NCI-H524 treated with DMSO at 0.1 percent for 48 hours (cell line): ENCODE measurements at regions not wholly inside any gene's neighbourhood (a gene's known extent, or its start where the extent isn't known, plus 50 kb on each side); places are given as distances from the start of the nearest gene placed in this dataset.
"Not testable (repeated sequence)": the region's sequence is repeated elsewhere in the genome, so short reads cannot be mapped to it uniquely, and the experiment has no call there.

Experiments
- DNase-seq: peaks from one replicate; lab custom pipeline; 2025; lab: John Stamatoyannopoulos, UW

GRCh38 chr12:86590296-86590695 lies 334.1 kb upstream of the MGAT4C start:
- no peak for DNase-seq

GRCh38 chr12:86574143-86574542 lies 318.0 kb upstream of the MGAT4C start:
- no peak for DNase-seq

DNA sequence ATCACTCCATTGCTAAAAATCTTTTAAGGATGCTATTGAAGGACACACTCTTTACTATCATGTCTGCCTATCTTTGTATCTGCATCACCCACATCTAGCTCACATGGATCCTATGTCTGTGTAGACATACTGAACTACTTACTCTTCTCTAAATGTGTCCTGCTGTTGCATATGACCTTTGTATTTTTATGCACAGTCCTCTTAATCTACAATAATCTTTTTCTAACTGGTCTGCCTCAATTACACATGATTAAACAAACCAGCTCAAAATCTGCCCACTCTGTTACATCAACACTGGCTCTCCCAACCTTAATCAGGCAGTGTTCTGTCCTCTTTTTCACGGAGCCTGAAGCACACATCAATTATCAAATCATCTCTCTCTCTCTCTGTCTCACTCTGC lies 316.3 kb upstream of the MGAT4C start:
- no peak for DNase-seq

DNA sequence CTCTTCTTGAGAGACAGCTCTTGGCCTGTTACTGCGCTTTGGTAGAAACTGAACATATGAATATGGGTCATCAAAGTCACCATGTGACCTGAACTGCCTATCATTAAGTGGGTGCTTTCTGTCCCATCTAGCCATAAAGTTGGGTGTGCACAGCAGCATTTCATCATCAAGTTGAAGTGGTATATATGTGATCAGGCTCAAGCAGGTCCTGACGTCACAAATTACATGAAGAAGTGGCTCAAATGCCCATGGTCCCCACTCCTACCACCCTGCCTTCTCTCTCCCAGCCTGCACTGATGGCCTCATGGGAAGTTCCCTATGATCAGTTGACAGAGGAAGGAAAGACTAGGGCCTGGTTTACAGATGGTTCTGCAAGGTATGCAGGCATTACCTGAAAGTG lies 308.8 kb upstream of the MGAT4C start:
- no peak for DNase-seq

GRCh38 chr12:86555491-86555890 lies 299.3 kb upstream of the MGAT4C start:
- DNase-seq = not testable (repeated sequence)

- DNase-seq = no peak
These were observed 295.0 kb upstream of the MGAT4C start for GRCh38 chr12:86551146-86551571.

- DNase-seq = no peak
These were observed 294.3 kb upstream of the MGAT4C start for GRCh38 chr12:86550218-86551145.

DNA sequence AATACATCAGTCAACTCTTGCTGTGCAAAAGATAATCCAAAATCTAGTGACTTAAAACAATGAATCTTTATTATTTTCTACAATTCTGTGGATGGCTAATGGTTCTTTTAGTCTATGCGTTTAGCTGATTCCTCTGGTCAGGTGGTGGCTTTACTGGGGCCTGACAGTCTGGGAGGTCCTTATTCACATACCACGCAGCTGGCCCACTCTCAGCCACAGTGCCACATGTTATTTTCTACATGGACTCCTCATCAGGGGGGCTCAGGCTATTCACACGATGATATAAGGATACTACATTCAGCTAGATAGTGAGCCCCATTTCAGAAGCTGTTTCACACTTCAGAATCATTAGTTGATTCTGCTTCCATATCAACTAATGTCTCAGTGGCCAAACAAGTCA lies 287.5 kb upstream of the MGAT4C start:
- no peak for DNase-seq

- DNase-seq = no peak
These were observed 274.9 kb upstream of the MGAT4C start for GRCh38 chr12:86530996-86531655.

- DNase-seq = no peak
These were observed 269.9 kb upstream of the MGAT4C start for GRCh38 chr12:86526060-86526595.

GRCh38 chr12:86523844-86524243 lies 267.7 kb upstream of the MGAT4C start:
- DNase-seq = no peak

GRCh38 chr12:86521870-86522269 lies 265.7 kb upstream of the MGAT4C start:
- no peak for DNase-seq

DNA sequence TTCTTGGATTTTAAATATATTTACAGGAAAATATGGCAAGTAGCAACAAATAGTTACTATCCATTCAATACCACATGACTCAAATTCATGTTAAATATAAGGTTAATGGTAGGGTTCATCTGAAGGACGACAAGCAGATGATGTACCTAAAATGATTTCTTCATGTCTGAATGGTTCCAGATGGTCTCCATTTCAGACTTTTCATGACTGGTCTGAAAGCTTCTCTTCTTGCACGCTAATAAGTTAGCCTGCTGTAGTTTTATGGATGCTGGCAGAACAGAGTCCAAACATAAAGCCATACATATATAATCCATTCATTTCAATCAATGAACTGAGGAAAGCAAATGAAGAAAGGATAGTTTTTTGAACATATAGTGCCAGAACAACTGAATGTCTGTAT lies 257.0 kb upstream of the MGAT4C start:
- DNase-seq = no peak

DNA sequence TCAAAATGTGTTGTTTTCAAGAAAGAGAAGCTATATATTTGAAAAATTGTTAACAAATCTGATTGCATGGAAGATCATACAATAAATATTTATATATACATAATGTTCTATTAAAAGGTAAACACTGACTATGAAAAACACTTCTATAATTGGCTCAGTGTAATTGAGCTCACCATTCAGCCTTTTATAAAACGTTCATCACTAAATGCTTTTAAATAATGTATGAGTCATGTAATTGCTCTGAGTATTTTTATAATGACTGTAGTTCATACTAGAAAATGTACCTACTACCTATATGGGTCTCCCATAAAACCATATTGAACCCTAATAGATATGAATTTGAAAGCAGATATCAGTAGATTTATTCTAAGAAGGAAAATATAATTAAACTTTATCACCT lies 240.4 kb upstream of the MGAT4C start:
- no peak for DNase-seq

DNA sequence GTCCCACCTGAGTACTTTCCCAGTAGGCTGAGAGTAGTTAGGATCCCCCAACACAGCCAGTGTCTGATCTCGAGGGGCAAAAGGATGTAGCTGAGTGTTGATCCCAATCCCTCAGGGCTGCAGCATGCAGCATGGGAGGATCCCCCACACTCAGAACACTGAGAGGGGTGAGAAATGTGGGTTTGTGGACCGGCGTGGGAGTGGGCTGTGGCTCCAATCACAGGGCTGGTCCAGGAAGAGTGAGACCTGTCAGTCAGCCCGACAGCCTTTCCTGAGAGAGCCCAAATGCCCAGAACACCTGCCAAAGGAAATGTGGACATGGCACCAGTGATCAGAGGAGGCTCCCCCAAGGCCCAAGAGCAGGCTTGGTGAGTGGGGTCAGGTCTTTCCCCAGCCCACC lies 228.3 kb upstream of the MGAT4C start:
- no peak for DNase-seq

DNA sequence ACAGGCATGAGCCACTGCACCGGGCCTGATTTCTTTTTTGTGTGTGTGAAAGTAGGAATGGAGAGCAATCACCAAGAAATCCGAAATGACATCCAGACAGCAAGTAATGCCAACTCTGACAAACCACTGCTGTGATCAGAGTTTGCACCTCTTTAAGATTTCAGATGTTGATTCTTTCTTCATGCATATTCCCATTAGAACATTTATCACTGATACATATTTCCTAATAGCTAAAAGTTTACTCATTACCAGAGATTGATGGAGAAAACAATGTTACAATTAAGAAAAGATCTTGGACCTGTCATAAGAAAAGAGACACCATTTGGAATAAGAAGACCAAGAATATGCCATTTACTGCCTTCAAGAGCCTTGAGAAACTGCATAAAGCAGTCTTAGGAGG lies 217.0 kb upstream of the MGAT4C start:
- no peak for DNase-seq

GRCh38 chr12:86456776-86457175 lies 200.6 kb upstream of the MGAT4C start:
- DNase-seq = no peak

GRCh38 chr12:86456241-86456640 lies 200.1 kb upstream of the MGAT4C start:
- no peak for DNase-seq

- DNase-seq = no peak
These were observed 189.2 kb upstream of the MGAT4C start for GRCh38 chr12:86445356-86445755.

- no peak for DNase-seq
These were observed 178.9 kb upstream of the MGAT4C start for GRCh38 chr12:86435053-86435452.

- no peak for DNase-seq
These were observed 173.6 kb upstream of the MGAT4C start for GRCh38 chr12:86429824-86430223.

GRCh38 chr12:86421333-86421732 lies 165.1 kb upstream of the MGAT4C start:
- DNase-seq = no peak

- no peak for DNase-seq
These were observed 158.0 kb upstream of the MGAT4C start for GRCh38 chr12:86414201-86414600.
